HG03025 (cell line): ENCODE measurements at regions not wholly inside any gene's neighbourhood (a gene's known extent, or its start where the extent isn't known, plus 50 kb on each side); places are given as distances from the start of the nearest gene placed in this dataset.

Experiments used
- ATAC-seq: cut with Tn5 transposase; IDR thresholded peaks from one replicate; pipeline ENCODE4 v1.9.1; 2021; ENCODE audit warnings: mild to moderate bottlenecking, moderate library complexity; ENCODE audit not compliant: unreplicated experiment, low FRiP score

DNA sequence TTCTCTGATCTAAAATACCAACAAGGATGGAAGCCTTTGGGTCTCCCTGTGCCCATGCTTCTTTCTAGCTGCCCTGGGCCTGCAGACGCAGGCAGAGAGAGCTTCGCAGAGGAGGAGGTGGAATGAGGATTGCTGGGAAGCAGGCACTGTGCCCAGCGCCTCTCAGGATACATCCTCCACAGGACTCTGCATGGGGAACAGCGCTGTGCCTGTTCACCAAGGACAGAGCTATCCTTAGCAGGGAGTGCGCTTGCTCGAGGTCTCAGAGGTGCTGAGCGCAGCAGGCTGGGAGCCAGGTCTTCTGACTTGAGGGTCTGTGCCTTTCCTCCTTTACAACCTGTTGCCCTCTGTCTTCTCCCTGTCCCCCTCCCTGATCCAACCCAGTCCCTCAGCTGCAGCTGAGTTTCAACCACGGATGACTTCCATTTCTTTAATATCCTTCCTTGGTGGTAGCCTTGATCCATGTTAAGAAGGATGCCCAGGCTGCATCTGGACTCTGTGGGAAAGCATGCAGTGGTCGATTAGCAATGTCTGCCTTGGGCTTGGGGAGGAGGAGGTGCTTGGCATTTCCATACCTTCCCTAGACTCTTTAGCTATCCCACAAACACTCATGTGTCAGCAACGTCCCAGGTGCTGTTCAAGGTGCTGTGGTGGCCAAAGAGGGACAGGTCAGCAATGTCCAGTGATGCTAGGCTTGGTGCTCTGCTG is 219.6 kb upstream of the GPR26 start:
- no peak for ATAC-seq

GRCh38 chr10:123449234-123449962 is 216.8 kb upstream of the GPR26 start:
- no peak for ATAC-seq

- ATAC-seq, result no peak
Measured at GRCh38 chr10:123450956-123451605, 215.1 kb upstream of the GPR26 start.

DNA sequence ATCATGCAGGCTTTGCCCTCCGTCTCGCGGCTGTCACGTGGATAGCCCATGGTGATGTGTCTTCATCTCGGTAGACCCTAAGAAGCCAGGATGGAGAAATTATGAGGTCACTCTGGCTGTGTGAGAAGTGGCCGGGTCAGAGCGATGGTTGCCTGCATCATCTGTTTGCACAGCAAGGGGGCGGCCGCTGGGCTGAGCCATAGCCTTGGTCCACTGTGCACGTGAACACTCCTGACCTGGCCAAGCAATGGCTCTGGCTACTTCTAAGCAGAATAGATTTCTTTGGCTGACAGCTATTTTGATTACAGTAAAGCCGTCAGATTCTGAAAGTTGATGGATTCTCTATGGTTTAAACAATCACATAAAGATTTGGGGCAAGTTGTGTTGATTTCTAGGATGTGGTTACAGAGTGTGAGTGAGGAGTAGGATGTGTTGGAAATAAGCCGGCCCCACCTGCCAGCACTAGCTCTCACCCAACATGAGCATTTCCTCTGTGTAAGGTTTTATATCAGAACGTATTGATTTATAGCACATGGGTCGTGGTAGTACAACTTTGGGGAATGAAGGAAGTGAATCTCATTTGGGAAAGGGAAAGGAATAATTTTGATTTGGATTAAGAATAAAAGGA is 214.4 kb upstream of the GPR26 start:
- no peak for ATAC-seq

- no peak for ATAC-seq
Measured at GRCh38 chr10:123454987-123455386, 211.2 kb upstream of the GPR26 start.

GRCh38 chr10:123455861-123456260 is 210.3 kb upstream of the GPR26 start:
- no peak for ATAC-seq

- ATAC-seq, result no peak
Measured at GRCh38 chr10:123458933-123459332, 207.2 kb upstream of the GPR26 start.

DNA sequence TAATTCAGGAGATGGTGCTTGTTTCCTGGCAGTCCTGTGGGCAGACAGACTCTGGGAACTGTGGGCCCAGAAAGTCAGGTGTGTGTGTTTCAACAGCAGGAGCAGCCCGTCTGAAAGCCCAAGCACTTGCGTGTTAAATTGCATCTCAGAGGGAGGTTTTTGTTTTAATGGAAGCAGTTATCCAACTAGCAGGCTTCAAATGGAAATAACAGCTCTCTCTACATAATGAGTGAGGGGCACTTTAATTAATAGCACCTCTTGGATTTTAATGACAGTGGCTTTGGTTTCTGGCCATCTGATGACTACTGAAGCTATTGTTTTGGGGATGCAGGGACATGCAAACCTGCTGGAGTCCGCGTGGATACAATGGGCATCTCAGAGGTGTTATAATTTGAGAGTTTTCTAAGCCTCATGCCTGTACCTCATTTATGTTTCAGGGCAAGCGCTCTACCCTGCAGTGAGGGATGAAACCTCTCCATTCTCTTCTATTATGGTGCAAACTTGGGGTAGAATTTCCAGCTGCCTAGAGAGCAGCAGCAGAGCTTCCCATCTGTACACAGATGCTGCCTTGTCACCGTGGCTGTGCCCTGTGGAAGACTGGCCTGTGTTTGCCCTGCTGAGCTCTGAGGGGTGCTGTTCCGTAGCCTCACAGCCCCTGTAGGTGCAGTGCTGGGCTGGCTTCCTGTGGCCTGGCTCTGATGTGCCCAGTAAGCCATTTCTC is 206.6 kb upstream of the GPR26 start:
- ATAC-seq, result no peak

DNA sequence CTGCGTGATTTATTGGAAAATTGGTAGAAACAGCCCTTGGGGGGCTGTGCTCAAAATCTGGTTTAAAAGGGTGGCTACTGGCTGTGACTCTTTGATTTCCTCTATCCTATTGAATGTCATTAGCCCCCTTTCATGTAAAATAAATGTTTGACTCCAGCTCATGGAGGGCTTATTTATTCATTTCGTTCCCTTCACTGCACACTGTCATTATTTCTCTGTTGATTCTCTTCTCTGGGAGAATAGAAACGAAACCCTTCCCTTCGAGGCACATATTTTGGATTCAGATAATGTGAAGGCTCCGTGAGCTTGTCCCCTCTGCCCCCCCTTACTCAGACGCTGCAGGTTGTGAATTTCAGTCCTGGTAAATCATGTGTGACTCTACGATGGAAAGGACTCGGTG is 203.9 kb upstream of the GPR26 start:
- no peak for ATAC-seq

GRCh38 chr10:123462756-123463155 is 203.4 kb upstream of the GPR26 start:
- no peak for ATAC-seq

GRCh38 chr10:123463181-123463580 is 203.0 kb upstream of the GPR26 start:
- ATAC-seq, result no peak

DNA sequence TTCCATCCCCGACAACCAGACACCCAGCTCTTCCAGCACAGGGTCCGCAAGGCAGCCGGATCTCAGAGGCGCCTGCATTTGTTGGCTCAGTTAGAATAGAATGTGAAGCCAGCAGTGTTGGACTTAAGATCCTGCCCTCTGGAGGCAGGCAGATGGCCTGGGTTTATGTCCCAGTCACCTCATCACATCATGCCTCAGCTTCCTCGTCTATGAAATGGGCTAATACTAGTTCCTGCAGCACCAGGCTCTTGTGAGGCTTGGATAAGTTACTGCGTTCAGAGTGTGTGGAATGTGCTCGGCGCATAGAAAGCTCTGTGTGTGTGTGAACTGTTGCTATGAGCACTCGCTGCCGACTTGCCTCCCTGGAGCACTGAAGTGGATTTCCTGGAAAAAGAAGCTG is 202.5 kb upstream of the GPR26 start:
- ATAC-seq, result no peak

- no peak for ATAC-seq
Measured at GRCh38 chr10:123464430-123465323, 201.5 kb upstream of the GPR26 start.

- ATAC-seq, result no peak
Measured at GRCh38 chr10:123470336-123470921, 195.7 kb upstream of the GPR26 start.

DNA sequence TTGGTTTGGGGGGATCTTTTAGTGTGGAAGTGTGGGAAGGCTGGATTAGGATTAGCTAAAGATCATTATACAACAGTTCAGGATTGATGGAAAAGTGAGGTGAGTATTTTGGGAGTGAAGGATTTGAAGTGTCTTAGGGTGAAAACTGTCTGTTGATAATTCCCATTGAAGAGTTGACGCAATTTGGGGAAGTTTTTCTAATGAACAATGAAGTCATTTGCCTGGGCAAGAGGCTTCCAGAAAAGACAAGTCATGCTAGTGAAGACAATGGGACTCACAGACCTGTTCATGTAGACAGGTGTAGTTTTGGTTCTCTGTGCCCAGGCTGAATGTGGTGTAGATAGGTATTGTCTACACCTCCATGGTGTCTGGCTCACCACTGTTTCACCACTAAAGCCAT is 194.3 kb upstream of the GPR26 start:
- ATAC-seq, result no peak

DNA sequence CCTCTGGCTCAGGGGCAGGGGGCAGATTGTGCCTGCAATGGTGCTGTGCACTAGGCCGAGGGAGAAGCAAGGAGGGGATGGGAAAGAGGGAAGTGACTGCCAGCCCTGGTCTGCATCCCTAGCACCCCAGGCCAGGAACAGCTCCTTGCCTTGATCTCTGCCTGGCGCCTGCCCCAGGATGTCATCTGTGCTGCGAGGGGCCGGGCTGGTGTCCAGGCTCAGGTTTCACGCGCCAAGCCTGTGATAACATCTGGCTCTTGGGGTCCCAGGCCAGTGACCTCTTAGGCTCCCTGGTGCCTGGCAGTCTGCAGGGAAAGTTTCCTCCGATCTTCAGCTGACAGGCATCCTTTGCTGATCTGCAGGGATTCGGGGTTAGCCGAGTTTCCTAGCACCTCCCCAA is 193.5 kb upstream of the GPR26 start:
- ATAC-seq, result no peak

GRCh38 chr10:123474700-123475099 is 191.5 kb upstream of the GPR26 start:
- ATAC-seq, result no peak

GRCh38 chr10:123475466-123475865 is 190.7 kb upstream of the GPR26 start:
- ATAC-seq, result no peak

- ATAC-seq, result no peak
Measured at GRCh38 chr10:123478116-123478515, 188.0 kb upstream of the GPR26 start.
